ENCODE measurements at regions not wholly inside any gene's neighbourhood (a gene's known extent, or its start where the extent isn't known, plus 50 kb on each side); places are given as distances from the start of the nearest gene placed in this dataset.

DNA sequence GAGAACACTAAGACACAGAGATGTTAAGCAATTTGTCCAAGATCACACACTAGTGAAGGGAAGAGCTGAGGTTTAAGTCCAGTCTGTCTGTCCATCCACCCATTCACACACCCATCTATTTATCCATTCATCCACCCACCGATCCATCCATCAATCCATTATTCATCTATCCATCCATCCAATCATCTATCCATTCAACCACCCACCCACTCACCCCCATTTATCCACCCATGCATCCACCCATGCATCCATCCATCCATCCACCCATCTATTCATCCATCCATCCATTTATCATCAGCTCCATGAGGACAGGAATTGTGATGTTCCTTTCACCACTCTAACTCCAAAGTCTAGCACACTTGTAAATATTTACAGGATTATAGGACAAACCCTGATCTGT lies 242.3 kb upstream of the PMEPA1 start:
- no peak for DNase-seq (ENCODE audit: low spot score)
- no peaks in the 10 kb centered on the region for H3K27me3 Mint-ChIP-seq (ENCODE audit: low read depth)
- no peaks in the 10 kb centered on the region for H3K9me3 Mint-ChIP-seq (ENCODE audit: low read depth)
- peaks cover 58% of the 10 kb centered on the region for H3K4me1 Mint-ChIP-seq (ENCODE audit: low read depth)
- no peak overlapping the region for H3K27ac Mint-ChIP-seq (ENCODE audit: unreplicated experiment)
- H3K36me3 Mint-ChIP-seq (ENCODE audit: low read depth), result peaks cover 3% of the 10 kb centered on the region
- no peak overlapping the region for H3K4me3 Mint-ChIP-seq (ENCODE audit: unreplicated experiment)
- TF ChIP-seq CTCF (IDR thresholded peaks at IDR 0.05), result no peak

DNA sequence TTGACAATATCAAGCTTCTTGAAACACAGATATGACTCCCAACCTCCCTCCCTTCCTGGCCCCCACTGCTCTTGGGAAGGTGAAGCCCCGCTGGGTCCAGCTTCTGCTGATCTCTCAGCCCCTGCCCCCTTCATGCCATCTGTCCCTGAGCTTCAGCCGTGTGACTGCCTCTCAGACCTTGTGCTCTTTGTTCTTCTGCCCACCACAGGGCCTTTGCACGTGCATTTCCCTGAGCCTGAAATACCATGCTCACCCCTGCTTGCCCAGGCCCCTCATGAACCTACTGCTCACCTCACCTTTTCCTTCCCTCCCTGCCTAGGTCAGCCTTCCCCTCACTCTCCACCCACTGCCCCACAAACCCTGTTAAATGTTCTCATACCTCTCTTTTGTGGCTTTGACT lies 241.7 kb upstream of the PMEPA1 start:
- H3K36me3 Mint-ChIP-seq (ENCODE audit: low read depth), result peaks cover 3% of the 10 kb centered on the region
- DNase-seq (ENCODE audit: low spot score), result peak; percentile 49
- H3K27ac Mint-ChIP-seq (ENCODE audit: unreplicated experiment), result no peak overlapping the region
- H3K4me1 Mint-ChIP-seq (ENCODE audit: low read depth), result peaks cover 61% of the 10 kb centered on the region
- TF ChIP-seq CTCF (IDR thresholded peaks at IDR 0.05), result no peak
- H3K27me3 Mint-ChIP-seq (ENCODE audit: low read depth), result no peaks in the 10 kb centered on the region
- no peak overlapping the region for H3K4me3 Mint-ChIP-seq (ENCODE audit: unreplicated experiment)
- H3K9me3 Mint-ChIP-seq (ENCODE audit: low read depth), result no peaks in the 10 kb centered on the region

DNA sequence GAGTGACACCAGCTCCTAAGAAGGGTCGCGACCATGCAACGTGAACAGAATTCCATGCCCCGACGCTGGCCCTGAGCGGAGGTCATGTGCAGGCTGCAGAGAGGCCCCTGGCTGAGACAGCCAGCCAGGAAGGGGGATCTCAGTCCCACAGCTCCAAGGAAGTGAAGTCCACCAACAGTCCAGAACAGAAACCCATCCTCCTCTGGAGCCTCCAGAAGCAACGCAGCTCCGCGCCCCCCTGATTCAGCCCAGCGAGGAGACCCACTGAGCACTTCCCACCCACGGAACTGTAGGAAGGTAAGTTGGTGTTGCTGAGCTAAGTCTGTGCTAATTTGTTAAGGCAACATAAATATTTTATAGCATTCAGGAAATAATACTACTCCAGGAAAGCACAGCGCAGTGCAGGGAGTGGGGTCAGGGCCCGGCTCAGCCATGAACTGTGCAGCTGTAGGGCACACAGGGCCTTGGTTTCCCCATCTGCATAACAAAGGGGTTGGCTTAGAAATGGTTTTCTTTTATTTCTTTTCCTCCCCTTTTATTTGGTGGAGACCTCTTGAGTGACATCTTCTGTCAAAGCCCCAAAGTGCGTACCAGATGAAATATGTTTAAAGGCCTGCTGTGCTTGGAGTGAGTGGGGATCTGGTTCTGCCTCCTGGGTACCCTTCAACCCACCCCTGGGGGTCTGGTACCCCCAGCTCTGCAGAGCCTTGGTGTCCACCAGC lies 241.1 kb upstream of the PMEPA1 start:
- Mint-ChIP-seq H3K4me3 (ENCODE audit: unreplicated experiment) (no peak overlapping the region), H3K9me3 (ENCODE audit: low read depth) (no peaks in the 10 kb centered on the region), H3K27ac (ENCODE audit: unreplicated experiment) (no peak overlapping the region), H3K4me1 (ENCODE audit: low read depth) (peaks cover 64% of the 10 kb centered on the region), H3K27me3 (ENCODE audit: low read depth) (no peaks in the 10 kb centered on the region), H3K36me3 (ENCODE audit: low read depth) (peaks cover 3% of the 10 kb centered on the region)
- DNase-seq (ENCODE audit: low spot score), result peak; percentile 62
- TF ChIP-seq CTCF (IDR thresholded peaks at IDR 0.05), result no peak

GRCh38 chr20:57948180-57948955 lies 238.6 kb upstream of the PMEPA1 start:
- H3K36me3 Mint-ChIP-seq (ENCODE audit: low read depth), result peaks cover 5% of the 10 kb centered on the region
- H3K27ac Mint-ChIP-seq (ENCODE audit: unreplicated experiment), result peak overlapping the region; percentile 88
- peaks cover 52% of the 10 kb centered on the region for H3K4me1 Mint-ChIP-seq (ENCODE audit: low read depth)
- no peaks in the 10 kb centered on the region for H3K9me3 Mint-ChIP-seq (ENCODE audit: low read depth)
- H3K27me3 Mint-ChIP-seq (ENCODE audit: low read depth), result no peaks in the 10 kb centered on the region
- no peak for TF ChIP-seq CTCF (IDR thresholded peaks at IDR 0.05)
- peak; percentile 36 for DNase-seq (ENCODE audit: low spot score)
- H3K4me3 Mint-ChIP-seq (ENCODE audit: unreplicated experiment), result no peak overlapping the region

- DNase-seq (ENCODE audit: low spot score), result peak; percentile 54
- H3K9me3 Mint-ChIP-seq (ENCODE audit: low read depth), result no peaks in the 10 kb centered on the region
- peaks cover 44% of the 10 kb centered on the region for H3K4me1 Mint-ChIP-seq (ENCODE audit: low read depth)
- peaks cover 5% of the 10 kb centered on the region for H3K36me3 Mint-ChIP-seq (ENCODE audit: low read depth)
- H3K27ac Mint-ChIP-seq (ENCODE audit: unreplicated experiment), result peak overlapping the region; percentile 88
- peak; percentile 65 for TF ChIP-seq CTCF (IDR thresholded peaks at IDR 0.05)
- H3K4me3 Mint-ChIP-seq (ENCODE audit: unreplicated experiment), result no peak overlapping the region
- H3K27me3 Mint-ChIP-seq (ENCODE audit: low read depth), result no peaks in the 10 kb centered on the region
These were observed 237.8 kb upstream of the PMEPA1 start for GRCh38 chr20:57947421-57948179.

Measured in chondrocyte (in vitro differentiated cells).